HuH-7.5 (cell line): ENCODE measurements at regions not wholly inside any gene's neighbourhood (a gene's known extent, or its start where the extent isn't known, plus 50 kb on each side); places are given as distances from the start of the nearest gene placed in this dataset.
"Not testable (repeated sequence)": the region's sequence is repeated elsewhere in the genome, so short reads cannot be mapped to it uniquely, and the experiment has no call there.

ENCODE experiments used
- DNase-seq: peaks from one replicate; pipeline ENCODE4 v3.0.0; 2011; ENCODE audit warnings: low spot score

DNA sequence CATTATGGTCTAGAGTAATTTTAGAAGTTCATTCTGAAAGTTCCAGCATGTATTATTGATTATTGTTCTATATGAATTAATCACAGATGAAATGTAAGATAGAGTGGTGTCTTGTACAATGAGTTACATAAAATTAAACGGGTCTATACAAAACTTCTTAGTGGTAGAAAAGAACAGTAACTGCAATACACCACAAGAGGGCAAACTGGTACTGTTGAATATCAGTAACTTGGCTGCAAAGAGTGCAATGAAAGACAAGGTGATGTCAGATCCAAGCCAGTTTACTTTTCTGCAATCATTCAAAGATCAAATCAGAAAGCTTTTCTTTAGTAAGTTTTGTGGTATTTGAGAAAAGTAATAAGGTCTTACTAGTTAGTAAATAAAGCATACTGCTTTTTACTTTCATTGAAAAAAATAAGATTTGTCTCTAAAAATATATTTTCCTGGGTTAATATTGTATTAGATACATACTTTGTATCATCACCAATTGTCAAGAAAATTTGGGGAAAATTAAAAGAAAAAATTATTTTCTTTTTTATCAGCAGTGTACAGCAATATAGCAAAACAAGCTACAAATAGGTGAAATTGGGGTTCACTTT, 66.4 kb upstream of the BTG3 start:
- DNase-seq = peak; percentile 27

DNA sequence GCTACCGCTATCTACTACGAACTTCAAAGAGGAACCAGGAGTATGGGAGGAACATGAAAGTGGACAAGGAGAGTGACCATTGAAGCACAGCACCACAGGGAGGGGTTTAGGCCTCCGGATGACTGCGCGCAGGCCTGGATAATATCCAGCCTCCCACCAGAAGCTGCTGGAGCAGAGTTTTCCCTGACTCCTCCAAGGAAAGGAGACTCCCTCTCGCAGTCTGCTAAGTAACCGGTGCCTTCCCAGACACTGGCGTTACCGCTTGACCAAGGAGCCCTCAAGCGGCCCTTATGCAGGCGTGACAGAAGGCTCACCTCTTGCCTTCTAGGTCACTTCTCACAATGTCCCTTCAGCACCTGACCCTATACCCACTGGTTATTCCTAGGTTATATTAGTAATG, 64.2 kb upstream of the BTG3 start:
- not testable (repeated sequence) for DNase-seq

DNA sequence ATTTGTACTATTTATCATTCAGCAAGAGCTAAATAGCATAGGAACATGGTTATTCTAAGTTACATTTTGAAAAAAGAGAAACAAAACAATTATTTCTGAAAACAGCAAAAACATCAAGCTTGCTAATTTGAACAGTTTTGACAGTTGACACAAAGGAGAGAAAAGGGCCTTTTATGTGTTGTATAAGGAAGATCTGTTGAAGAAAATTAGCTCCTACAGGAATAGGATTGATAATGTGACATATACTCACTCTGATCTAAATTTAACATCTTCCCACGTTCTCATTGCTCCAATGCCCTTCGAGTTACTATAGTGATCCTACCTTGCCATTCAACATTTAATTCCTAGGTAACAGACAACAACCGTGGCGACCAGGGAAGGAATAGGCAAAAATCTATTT, 61.4 kb upstream of the BTG3 start:
- no peak for DNase-seq

DNA sequence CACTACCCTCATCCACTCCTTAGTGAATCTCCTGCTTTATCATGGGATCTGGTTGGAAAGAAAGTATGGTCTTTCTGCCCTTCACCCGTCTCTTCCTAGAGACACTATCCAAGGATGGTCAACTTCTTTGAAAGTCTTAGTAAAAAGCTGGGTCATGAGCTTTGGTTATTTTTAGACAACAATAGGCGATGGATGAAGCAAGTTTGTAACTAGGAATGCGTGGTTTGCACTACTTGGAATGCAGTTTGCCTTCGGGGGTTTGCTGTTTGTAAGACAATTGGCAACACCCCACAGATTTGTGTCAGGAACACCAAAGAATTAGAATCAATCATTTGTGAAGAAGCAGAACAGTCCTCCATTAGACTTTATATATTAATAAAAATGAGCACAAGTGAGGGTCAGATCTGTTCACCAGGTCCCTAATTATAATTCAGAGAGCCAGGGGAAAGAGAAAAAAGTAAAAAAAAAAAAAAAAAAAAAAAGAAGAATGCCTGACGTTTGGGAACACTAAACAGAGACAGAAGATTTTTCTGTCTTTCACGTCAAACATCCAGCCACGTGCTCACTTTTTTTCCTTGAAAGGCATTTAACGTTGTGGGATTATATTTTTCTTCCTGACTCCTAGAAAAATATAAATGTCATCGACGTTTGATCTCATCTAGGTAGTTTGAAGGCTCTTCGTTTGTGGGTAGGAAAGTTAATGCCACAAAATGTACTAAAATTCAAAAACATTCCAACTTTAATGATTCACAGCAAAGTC, 60.7 kb upstream of the BTG3 start:
- no peak for DNase-seq

DNA sequence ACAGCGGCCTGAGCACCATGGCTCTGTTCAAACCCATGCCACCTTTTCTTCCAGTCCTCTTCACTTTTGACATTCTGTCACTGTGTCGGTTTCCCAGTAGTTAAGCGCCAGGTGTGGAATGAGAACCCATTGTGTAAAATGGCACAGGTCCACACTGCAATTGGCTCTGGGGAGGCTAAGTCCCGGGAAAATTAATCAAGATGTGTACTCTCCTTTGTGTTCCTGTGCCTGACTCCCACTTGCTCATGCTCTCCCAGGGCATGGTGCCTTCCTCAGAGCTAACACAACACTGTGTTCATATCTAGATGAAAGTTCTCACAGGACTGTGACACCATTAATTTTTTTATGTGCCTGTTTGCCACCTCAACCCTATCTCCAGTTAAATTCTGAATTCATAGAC, 59.0 kb upstream of the BTG3 start:
- DNase-seq = no peak

DNA sequence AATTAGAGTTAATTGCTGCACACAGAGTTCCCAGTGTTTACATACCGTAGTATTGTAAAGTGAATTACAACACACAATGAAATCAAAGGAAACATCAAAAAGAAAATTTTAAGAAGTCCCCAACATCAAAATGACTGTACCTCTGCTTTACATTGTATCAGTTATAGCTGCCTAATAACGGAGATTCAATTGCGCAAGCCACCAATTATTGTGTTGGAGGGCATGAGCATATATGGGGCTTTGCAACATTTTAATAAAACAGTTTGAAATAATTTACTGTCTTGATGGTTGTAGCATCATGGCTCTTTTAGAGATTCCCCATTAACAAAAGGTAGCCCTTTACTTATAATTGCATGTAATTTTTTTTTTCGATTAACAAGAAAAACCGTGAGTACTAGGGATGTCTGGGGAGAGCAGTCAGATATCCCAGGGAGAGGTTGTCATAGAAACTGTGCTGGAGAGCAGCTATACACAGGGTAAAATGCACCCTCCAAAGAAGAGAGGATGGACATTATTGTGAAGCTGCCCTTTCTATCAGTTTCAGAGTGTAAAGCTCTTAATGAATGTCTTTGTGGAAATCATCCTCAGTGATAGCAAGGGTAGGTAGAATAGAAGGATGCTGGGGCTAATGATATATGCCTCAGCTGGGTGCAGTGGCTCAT, 55.9 kb upstream of the BTG3 start:
- DNase-seq = no peak

DNA sequence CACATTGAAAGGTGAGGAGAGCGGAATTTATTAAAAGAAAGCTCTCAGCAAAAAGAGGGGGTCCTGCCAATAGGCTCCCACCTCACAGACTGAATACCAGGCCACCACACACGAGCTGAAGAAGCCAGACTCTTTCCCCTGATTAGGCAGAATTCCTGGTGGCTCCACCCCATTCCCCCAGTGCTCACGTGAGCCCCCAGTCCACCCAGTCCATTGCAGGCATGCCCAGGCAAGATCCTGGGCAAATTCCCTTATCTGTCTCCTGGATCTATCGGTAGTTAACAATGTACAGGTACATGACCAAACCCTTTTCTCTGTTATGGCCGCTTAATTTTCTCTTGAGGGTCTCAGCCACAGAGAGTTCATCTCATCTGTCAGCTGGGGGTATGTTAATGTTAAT, 54.6 kb upstream of the BTG3 start:
- no peak for DNase-seq
